GM13976 (cell line): ENCODE measurements at regions not wholly inside any gene's neighbourhood (a gene's known extent, or its start where the extent isn't known, plus 50 kb on each side); places are given as distances from the start of the nearest gene placed in this dataset.

ENCODE experiments used
- DNase-seq: peaks from one replicate; pipeline ENCODE4 v3.0.0; 2012; ENCODE audit warnings: low spot score
- in situ Hi-C: fragments of 300-500 bp; cut with MboI; formaldehyde crosslinking; loops from one replicate; pipeline ENCODE4 v1.12.0; 2022; ENCODE audit warnings: low sequenced_read_pairs, mixed read lengths, inconsistent platforms; ENCODE audit not compliant: unreplicated experiment
- TF ChIP-seq, protein P1 (sequence below): IDR thresholded peaks from 2 replicates; pipeline ENCODE4 v1.5.1; 2012; ENCODE audit warnings: borderline replicate concordance, mild to moderate bottlenecking; ENCODE audit not compliant: insufficient read depth; ENCODE audit errors: extremely low read depth, missing control alignments, control extremely low read depth

DNA sequence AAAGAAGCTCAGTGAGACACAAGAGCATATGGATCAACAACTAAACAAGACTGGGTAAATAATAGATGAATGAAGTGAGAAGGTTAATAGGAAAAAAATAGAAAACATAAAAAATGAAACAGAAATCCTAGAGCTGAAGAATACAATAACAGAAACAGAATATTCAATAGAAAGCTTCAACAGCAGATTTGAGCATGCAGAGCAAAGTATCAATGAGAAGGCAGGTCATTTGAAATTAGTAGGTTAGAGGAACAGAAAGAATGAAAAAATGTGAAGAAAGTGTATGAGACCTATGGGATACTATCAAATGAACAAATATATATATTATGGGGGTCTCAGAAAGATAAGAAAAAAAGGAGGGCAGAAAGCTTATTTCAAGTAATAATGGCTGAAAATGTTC, 362.9 kb upstream of the POU3F2 start:
- in situ Hi-C loops = no loop called here
- DNase-seq = no peak
- TF ChIP-seq, protein P1, sequence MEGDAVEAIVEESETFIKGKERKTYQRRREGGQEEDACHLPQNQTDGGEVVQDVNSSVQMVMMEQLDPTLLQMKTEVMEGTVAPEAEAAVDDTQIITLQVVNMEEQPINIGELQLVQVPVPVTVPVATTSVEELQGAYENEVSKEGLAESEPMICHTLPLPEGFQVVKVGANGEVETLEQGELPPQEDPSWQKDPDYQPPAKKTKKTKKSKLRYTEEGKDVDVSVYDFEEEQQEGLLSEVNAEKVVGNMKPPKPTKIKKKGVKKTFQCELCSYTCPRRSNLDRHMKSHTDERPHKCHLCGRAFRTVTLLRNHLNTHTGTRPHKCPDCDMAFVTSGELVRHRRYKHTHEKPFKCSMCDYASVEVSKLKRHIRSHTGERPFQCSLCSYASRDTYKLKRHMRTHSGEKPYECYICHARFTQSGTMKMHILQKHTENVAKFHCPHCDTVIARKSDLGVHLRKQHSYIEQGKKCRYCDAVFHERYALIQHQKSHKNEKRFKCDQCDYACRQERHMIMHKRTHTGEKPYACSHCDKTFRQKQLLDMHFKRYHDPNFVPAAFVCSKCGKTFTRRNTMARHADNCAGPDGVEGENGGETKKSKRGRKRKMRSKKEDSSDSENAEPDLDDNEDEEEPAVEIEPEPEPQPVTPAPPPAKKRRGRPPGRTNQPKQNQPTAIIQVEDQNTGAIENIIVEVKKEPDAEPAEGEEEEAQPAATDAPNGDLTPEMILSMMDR = no peak

DNA sequence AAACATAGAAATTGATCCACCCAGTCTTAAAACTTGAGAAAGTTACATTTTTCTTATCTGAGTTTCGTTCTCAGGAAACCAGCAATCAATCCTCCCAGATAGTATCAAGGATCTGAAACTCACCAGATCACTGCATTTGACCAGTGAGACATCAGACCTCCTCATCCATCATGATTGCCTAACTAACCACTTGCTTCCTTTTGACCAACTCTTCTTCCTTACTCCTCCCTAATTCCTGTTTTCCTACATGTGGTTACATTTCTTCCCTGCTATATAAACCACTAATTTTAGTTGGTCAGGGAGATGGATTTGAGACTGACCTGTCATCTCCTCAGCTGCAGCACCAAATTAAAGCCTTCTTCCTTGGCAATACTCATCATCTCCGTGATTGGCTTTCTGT, 357.1 kb upstream of the POU3F2 start:
- TF ChIP-seq, protein P1 = no peak
- DNase-seq = no peak
- in situ Hi-C loops = no loop called here

DNA sequence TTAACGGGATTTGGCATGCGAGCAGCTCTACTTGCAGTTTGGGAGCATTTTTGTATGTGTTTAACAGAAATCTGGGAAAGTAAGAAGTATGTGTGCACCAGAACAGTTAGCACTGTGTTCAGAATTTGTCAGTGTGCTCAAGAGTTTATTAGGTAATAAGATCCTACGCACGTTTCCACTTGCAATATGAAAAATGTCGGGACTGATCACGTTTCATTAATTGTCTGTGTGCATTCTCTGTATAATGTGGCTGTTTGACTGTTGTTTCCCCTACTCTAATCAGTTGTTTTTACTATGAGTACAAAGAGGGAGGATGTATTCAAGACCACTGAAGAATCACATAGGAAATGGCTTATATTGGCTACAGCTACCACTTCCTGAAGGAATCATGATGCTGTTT, 349.7 kb upstream of the POU3F2 start:
- no peak for DNase-seq
- TF ChIP-seq, protein P1 = no peak
- in situ Hi-C loops = no loop called here

DNA sequence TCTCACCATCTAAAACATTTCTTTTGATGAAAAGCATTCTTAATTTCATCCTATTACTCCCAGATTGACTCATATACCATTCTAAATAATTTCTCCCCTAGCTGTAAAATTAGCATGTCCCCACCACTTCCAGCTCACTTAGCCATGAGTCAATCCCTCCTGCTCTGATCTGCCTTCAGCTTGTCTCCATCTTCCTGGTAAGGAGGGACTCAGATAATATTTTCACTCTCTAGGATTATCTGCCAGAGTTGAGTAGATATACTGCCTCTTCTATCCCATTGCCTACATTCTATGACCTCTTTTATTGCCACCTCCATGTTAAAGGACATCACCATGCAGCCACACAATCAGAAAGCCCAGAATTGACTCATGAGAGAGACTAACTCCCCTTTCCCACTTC, 348.8 kb upstream of the POU3F2 start:
- in situ Hi-C loops = no loop called here
- no peak for DNase-seq
- TF ChIP-seq, protein P1 = no peak

DNA sequence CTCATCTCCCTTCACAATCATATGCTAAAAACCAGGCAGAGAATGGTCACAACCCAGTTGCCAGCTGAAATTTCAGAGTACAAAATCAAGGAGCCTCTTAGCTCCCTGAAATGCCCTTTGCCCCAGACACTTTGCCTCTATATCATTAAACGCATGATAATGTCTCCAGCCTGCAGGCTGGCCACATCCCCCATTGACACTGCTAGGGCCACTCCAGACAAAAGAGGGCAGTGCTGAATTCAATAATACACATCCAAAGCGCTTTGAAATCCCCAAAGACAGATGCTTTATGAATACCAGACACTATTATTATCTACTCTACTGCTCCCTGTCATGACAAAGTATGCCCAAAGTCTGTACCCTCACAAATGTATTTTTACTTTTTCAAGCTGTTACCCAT, 348.3 kb upstream of the POU3F2 start:
- DNase-seq = no peak
- in situ Hi-C loops = no loop called here
- TF ChIP-seq, protein P1 = no peak

DNA sequence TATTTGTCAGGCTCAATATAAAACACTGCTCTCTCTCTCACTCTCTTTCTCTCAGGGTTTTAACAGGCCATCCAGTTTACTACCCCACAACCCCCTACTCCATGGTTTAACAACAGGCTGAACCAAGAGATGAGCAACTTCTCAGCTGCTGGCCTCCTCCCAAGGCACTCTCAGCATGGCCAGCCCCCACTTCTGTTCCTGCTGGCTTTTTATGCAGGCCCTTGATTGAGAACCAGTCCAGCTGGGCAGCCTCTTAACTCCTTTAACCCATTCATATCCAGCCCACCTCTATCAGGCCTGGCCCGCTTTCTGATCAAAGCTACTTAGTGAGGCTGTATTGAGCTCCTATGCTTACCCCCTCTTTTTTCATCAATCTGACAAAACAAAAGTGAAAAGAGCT, 346.8 kb upstream of the POU3F2 start:
- in situ Hi-C loops = no loop called here
- TF ChIP-seq, protein P1 = no peak
- no peak for DNase-seq
